GM19395 (cell line): ENCODE measurements at regions not wholly inside any gene's neighbourhood (a gene's known extent, or its start where the extent isn't known, plus 50 kb on each side); places are given as distances from the start of the nearest gene placed in this dataset.
A peak's percentile ranks its signal among the peaks of the same experiment; 100 is the strongest.

Source experiments
- ATAC-seq: cut with Tn5 transposase; IDR thresholded peaks from one replicate; pipeline ENCODE4 v1.9.1; 2021; ENCODE audit warnings: mild to moderate bottlenecking, moderate library complexity; ENCODE audit not compliant: unreplicated experiment

- no peak for ATAC-seq
These were observed 439.1 kb downstream of the DMAC1 start for GRCh38 chr9:7360513-7360912.

GRCh38 chr9:7358876-7359275 is 440.7 kb downstream of the DMAC1 start:
- ATAC-seq: no peak

GRCh38 chr9:7354704-7355103 is 444.9 kb downstream of the DMAC1 start:
- no peak for ATAC-seq

- ATAC-seq: no peak
These were observed 450.9 kb downstream of the DMAC1 start for GRCh38 chr9:7348692-7349091.

GRCh38 chr9:7347556-7347955 is 452.0 kb downstream of the DMAC1 start:
- no peak for ATAC-seq

GRCh38 chr9:7346144-7346543 is 453.4 kb downstream of the DMAC1 start:
- ATAC-seq: no peak

GRCh38 chr9:7342736-7343135 is 456.8 kb downstream of the DMAC1 start:
- peak; percentile 49 for ATAC-seq

DNA sequence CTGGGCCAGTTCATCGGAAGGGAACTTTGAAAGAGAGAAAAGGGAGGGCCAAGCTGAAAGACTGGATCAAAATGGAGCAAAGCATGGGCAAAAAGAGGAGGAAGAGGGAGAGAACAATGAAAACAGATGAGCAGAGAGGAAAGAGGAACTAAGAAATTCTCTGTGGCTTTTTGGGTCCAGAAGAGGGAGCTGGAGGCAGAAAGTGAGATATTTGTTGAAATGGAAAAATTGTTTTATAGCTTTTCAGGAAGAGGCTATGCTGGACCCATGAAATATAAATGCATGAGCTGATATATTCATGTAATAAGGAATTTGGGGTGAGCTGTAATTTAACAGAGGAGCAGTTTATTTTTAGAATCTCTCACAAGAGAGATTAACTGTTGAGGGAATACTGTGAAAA is 457.3 kb downstream of the DMAC1 start:
- peak; percentile 88 for ATAC-seq

GRCh38 chr9:7341571-7341970 is 458.0 kb downstream of the DMAC1 start:
- ATAC-seq: no peak

- ATAC-seq: no peak
These were observed 459.1 kb downstream of the DMAC1 start for GRCh38 chr9:7340451-7340850.

GRCh38 chr9:7338586-7339281 is 460.8 kb downstream of the DMAC1 start:
- no peak for ATAC-seq

GRCh38 chr9:7336356-7337065 is 463.1 kb downstream of the DMAC1 start:
- ATAC-seq: no peak

- no peak for ATAC-seq
These were observed 465.9 kb downstream of the DMAC1 start for GRCh38 chr9:7333719-7334118.

GRCh38 chr9:7332780-7333179 is 466.8 kb downstream of the DMAC1 start:
- no peak for ATAC-seq

DNA sequence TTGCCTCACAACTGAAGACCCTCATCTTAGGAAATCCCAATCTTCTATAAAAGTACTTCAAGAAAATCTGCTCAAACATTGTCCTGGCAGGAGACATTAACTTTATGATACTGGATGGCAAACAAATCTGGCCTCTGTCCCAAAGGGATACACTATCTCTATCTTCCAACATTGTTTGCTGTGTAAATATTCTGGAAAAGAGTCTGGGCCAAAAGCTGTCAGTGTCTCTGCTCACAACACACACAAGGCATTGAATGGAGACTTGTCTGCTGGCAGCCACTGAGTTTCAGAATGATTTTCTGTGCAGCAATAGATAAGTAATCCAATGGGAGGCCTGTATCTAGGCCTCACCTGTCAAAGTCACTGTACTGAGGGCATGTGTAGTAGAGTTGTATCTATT is 471.1 kb downstream of the DMAC1 start:
- no peak for ATAC-seq

DNA sequence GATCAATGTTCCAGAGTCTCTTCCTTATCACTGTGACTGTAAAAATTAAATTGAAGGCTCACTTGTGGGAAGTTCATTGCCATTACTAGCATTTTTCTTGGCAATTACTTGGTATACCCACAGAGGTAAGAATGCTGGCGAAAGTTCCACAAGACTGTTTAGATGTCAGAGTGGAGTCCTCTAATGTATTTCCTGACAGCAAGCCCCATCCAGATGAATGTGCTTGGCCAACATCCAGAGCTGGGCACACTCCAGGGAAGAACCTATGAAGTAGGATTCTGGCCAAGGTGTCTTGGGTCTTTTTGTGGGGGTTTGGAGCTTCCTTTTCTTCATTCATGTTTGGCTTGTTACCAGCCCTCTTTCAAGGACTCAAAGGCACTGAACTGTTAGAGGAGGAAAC is 473.6 kb downstream of the DMAC1 start:
- ATAC-seq: no peak

GRCh38 chr9:7324152-7324598 is 475.4 kb downstream of the DMAC1 start:
- ATAC-seq: no peak

GRCh38 chr9:7320841-7321240 is 478.7 kb downstream of the DMAC1 start:
- ATAC-seq: no peak

GRCh38 chr9:7320139-7320538 is 479.4 kb downstream of the DMAC1 start:
- ATAC-seq: no peak

DNA sequence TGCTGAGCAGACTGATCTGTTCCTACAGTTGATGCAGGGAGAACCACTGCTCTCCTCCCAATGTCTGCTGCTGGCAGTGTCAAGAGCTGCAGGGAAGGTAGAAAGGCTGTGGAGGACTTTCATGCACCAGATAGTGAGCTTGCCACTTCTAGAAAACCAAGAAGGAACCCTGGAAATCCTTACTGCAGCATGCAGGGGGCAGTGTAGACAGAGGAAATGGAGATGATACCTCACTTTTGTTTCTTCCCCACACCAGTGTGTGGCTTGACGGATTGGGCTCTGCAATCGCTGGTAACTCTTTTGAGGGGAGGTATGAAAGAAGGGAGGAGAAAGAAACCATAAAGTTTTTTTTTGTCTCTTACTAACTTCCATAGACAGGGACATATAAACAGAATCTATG is 480.7 kb downstream of the DMAC1 start:
- ATAC-seq: no peak

- no peak for ATAC-seq
These were observed 482.6 kb downstream of the DMAC1 start for GRCh38 chr9:7316967-7317366.

DNA sequence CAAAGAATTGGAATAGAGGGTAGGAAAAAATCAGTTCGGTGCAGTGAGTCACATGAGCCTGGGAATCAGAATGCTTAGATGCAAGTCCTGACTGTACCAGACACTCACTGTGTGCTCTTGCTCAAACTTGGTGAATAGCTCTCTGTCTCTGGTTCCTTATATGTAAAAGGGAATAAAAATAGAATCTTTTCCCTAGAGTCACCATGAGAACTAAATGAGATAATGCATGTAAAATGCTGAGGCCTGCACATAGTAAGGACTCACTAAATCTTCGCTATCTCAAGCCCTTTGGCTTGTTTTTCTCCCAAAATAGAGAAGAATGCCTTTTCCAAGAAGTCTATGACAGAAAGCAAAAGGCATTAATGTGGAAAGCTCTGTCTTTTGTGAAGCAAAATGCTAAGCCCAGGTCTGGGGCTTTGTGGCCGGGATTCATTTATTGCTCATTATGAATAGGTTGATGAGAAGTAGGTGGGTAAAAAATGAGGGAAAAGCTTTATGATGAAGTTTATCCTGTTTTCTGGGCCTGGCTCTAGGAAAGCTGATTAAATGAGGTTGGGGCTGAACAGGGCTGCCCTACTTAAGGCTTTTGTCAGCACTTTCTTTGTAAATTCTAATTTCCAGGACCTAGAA is 483.3 kb downstream of the DMAC1 start:
- no peak for ATAC-seq
